Suppressor macrophage treated with lipopolysaccharide for 1 hour (primary cell): ENCODE measurements at regions not wholly inside any gene's neighbourhood (a gene's known extent, or its start where the extent isn't known, plus 50 kb on each side); places are given as distances from the start of the nearest gene placed in this dataset.

Source experiments
- DNase-seq, 3 donors: peaks; one replicate each; pipeline ENCODE4 v3.0.0-alpha.2; 2020 to 2022

- DNase-seq, result peak in 1 of 3 donors; percentile 6
Measured at GRCh38 chr4:89598602-89599001, 238.4 kb downstream of the SNCA start.

- no peak for DNase-seq
Measured at GRCh38 chr4:89595125-89595789, 241.7 kb downstream of the SNCA start.

GRCh38 chr4:89590128-89590527, 246.8 kb downstream of the SNCA start:
- no peak for DNase-seq

GRCh38 chr4:89588421-89588820, 248.5 kb downstream of the SNCA start:
- no peak for DNase-seq

- no peak for DNase-seq
Measured at GRCh38 chr4:89587364-89587763, 249.6 kb downstream of the SNCA start.

- peak in 1 of 3 donors; percentile 17 for DNase-seq
Measured at GRCh38 chr4:89586864-89587263, 250.1 kb downstream of the SNCA start.

- peak; percentile 27 to 36 (median 33) for DNase-seq
Measured at GRCh38 chr4:89586318-89586717, 250.6 kb downstream of the SNCA start.

- peak in 2 of 3 donors; percentile 18 for DNase-seq
Measured at GRCh38 chr4:89582756-89583505, 254.0 kb downstream of the SNCA start.

GRCh38 chr4:89579771-89580170, 257.2 kb downstream of the SNCA start:
- DNase-seq, result no peak

GRCh38 chr4:89576246-89576645, 260.7 kb downstream of the SNCA start:
- no peak for DNase-seq

GRCh38 chr4:89575840-89576239, 261.1 kb downstream of the SNCA start:
- no peak for DNase-seq

GRCh38 chr4:89574176-89574575, 262.8 kb downstream of the SNCA start:
- DNase-seq, result no peak

- no peak for DNase-seq
Measured at GRCh38 chr4:89573656-89574055, 263.3 kb downstream of the SNCA start.

GRCh38 chr4:89572224-89572858, 264.6 kb downstream of the SNCA start:
- no peak for DNase-seq

- no peak for DNase-seq
Measured at GRCh38 chr4:89570931-89571330, 263.3 kb upstream of the GPRIN3 start.

GRCh38 chr4:89567936-89568335, 260.3 kb upstream of the GPRIN3 start:
- DNase-seq, result no peak

GRCh38 chr4:89563431-89563830, 255.8 kb upstream of the GPRIN3 start:
- no peak for DNase-seq

- no peak for DNase-seq
Measured at GRCh38 chr4:89562746-89563145, 255.1 kb upstream of the GPRIN3 start.

GRCh38 chr4:89561048-89561447, 253.4 kb upstream of the GPRIN3 start:
- no peak for DNase-seq

GRCh38 chr4:89558147-89558546, 250.5 kb upstream of the GPRIN3 start:
- DNase-seq, result peak; percentile 22 to 36 (median 35)

- peak in 1 of 3 donors; percentile 8 for DNase-seq
Measured at GRCh38 chr4:89556601-89557305, 249.2 kb upstream of the GPRIN3 start.

GRCh38 chr4:89551191-89551590, 243.6 kb upstream of the GPRIN3 start:
- no peak for DNase-seq

GRCh38 chr4:89549907-89550306, 242.3 kb upstream of the GPRIN3 start:
- no peak for DNase-seq
